ENCODE measurements at regions not wholly inside any gene's neighbourhood (a gene's known extent, or its start where the extent isn't known, plus 50 kb on each side); places are given as distances from the start of the nearest gene placed in this dataset.

DNA sequence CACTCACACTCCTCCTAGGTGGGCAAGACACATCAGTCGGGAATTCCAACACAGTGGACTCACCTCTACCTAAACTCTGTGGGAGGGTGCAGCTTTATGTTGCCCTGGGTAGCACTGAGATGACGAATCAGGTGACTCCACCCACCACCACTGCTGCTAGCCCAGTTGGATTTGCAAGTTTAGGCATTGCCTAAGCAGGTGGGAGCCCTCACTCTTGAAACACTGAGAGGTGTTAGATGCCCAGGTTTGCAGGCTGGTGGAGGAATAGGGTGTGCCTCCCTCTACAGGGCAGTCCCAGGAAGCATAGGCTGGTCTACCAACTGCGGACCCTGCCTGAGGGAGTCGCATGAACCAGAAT, 708.9 kb downstream of the POM121L12 start (continued):
- TF ChIP-seq KAT2A (conservative IDR thresholded peaks at IDR 0.05; ENCODE audit: control insufficient read depth, low read depth, low read length) (no peak), CHD2 (IDR thresholded peaks at IDR 0.05; ENCODE audit: borderline replicate concordance, low read depth, low read length) (no peak), EP300 (IDR thresholded peaks at IDR 0.05; ENCODE audit: borderline replicate concordance in 1 of 2, control insufficient read depth in 1 of 2, low read depth in 2 of 2, low read length in 2 of 2) (no peak), ETV6 (conservative IDR thresholded peaks at IDR 0.05 in 1 of 2, IDR thresholded peaks at IDR 0.05 in 1 of 2; ENCODE audit: borderline replicate concordance in 1 of 2, low read depth in 1 of 2) (no peak)

GRCh38 chr7:53756946-53757345, 721.5 kb downstream of the POM121L12 start:
- Histone ChIP-seq H3K36me3 (ENCODE audit: control insufficient read depth in 2 of 2, insufficient read depth in 2 of 2, low read length in 1 of 2) (no peaks in the 10 kb centered on the region), H4K20me1 (ENCODE audit: control insufficient read depth, insufficient read depth) (no peaks in the 10 kb centered on the region), H3K27me3 (replicated peaks in 1 of 2; ENCODE audit: control insufficient read depth in 2 of 2, insufficient read depth in 2 of 2, low read length in 1 of 2) (no peaks in the 10 kb centered on the region), H3K4me1 (ENCODE audit: control insufficient read depth, insufficient read depth, low read length) (no peaks in the 10 kb centered on the region), H3K9ac (ENCODE audit: control insufficient read depth, insufficient read depth, low read length) (no peak overlapping the region), H3K79me2 (ENCODE audit: control insufficient read depth, insufficient read depth, low read length) (no peaks in the 10 kb centered on the region), H2AFZ (ENCODE audit: control insufficient read depth, low read depth, low read length) (no peak overlapping the region), H3K4me2 (ENCODE audit: control insufficient read depth, insufficient read depth) (no peak overlapping the region), H3K27ac (ENCODE audit: control insufficient read depth, insufficient read depth) (no peak overlapping the region), H3K9me3 (replicated peaks; ENCODE audit: control insufficient read depth, insufficient read depth, low read length) (no peaks in the 10 kb centered on the region), H3K4me3 (no peak overlapping the region)
- in situ Hi-C loops (cut with MboI) (no loop called here), intact Hi-C loops (cut with micrococcal nuclease; ENCODE audit: unreplicated experiment) (no loop called here)
- CTCF ChIA-PET = no interaction called here
- WGBS (ENCODE audit: insufficient coverage, insufficient replicate concordance, low lambda C conversion rate, missing lambda C conversion rate) = 22% methylated on average over 3 of the region's 3 CpGs
- RAD21 ChIA-PET (ENCODE audit: unreplicated experiment) = no interaction called here
- POLR2A ChIA-PET = no interaction called here
- SMC1A ChIA-PET (ENCODE audit: uncharacterized antibody, unreplicated experiment) = no interaction called here
- no peak for FAIRE-seq
- no peak for DNase-seq (ENCODE audit: low read depth, low spot score)
- no peak for ATAC-seq
- TF ChIP-seq, protein P1, sequence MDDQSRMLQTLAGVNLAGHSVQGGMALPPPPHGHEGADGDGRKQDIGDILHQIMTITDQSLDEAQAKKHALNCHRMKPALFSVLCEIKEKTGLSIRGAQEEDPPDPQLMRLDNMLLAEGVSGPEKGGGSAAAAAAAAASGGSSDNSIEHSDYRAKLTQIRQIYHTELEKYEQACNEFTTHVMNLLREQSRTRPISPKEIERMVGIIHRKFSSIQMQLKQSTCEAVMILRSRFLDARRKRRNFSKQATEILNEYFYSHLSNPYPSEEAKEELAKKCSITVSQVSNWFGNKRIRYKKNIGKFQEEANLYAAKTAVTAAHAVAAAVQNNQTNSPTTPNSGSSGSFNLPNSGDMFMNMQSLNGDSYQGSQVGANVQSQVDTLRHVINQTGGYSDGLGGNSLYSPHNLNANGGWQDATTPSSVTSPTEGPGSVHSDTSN (IDR thresholded peaks at IDR 0.05; ENCODE audit: insufficient replicate concordance, low read depth, low read length) = no peak
- TF ChIP-seq HCFC1 (IDR thresholded peaks at IDR 0.05; ENCODE audit: low read length) (no peak), TCF7 (IDR thresholded peaks at IDR 0.05; ENCODE audit: borderline replicate concordance) (no peak), ZNF24 (IDR thresholded peaks at IDR 0.05) (no peak)
- BruUV-seq (replicated peaks) = no TSS peak

Data from GM12878 (cell line).